GM12873 (cell line): ENCODE measurements at regions not wholly inside any gene's neighbourhood (a gene's known extent, or its start where the extent isn't known, plus 50 kb on each side); places are given as distances from the start of the nearest gene placed in this dataset.

Source experiments
- TF ChIP-seq, protein P1 (sequence below): IDR thresholded peaks from 2 replicates; pipeline ENCODE4 v1.5.1; 2012; ENCODE audit warnings: low read depth, mild to moderate bottlenecking, moderate library complexity, low read length, control low read depth; ENCODE audit not compliant: insufficient read depth; ENCODE audit errors: missing control alignments

DNA sequence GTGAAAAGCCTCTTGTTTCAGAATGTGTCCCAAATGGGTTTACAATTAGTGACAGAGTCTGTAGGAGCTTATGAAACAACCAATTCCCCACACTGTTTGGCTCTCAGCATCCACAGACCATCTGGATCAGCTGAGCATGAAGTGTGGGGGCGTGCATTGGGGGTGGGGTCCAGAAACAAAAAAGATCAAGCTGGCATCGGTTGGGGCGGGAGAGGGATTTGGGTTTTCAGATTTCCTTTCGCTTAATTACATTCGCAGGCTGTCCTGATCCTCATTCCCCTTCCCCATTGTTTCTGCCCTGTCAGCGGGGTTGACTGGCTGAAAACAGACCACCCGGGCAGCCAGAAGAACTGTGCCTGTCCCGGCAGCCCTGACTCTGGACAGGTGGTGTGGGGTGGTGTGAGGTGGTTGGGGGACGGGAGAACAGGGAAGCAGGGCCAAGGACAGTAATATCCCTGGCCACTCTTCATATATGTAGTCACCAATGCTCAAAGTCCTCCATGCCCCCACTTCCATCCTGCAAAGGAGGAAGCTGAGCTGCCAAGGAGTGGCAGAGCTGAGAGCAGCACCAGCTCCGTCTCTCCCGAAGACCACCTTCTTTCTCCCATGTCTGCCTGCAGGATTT is 92.0 kb downstream of the IER5 start:
- TF ChIP-seq, protein P1, sequence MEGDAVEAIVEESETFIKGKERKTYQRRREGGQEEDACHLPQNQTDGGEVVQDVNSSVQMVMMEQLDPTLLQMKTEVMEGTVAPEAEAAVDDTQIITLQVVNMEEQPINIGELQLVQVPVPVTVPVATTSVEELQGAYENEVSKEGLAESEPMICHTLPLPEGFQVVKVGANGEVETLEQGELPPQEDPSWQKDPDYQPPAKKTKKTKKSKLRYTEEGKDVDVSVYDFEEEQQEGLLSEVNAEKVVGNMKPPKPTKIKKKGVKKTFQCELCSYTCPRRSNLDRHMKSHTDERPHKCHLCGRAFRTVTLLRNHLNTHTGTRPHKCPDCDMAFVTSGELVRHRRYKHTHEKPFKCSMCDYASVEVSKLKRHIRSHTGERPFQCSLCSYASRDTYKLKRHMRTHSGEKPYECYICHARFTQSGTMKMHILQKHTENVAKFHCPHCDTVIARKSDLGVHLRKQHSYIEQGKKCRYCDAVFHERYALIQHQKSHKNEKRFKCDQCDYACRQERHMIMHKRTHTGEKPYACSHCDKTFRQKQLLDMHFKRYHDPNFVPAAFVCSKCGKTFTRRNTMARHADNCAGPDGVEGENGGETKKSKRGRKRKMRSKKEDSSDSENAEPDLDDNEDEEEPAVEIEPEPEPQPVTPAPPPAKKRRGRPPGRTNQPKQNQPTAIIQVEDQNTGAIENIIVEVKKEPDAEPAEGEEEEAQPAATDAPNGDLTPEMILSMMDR, result no peak

DNA sequence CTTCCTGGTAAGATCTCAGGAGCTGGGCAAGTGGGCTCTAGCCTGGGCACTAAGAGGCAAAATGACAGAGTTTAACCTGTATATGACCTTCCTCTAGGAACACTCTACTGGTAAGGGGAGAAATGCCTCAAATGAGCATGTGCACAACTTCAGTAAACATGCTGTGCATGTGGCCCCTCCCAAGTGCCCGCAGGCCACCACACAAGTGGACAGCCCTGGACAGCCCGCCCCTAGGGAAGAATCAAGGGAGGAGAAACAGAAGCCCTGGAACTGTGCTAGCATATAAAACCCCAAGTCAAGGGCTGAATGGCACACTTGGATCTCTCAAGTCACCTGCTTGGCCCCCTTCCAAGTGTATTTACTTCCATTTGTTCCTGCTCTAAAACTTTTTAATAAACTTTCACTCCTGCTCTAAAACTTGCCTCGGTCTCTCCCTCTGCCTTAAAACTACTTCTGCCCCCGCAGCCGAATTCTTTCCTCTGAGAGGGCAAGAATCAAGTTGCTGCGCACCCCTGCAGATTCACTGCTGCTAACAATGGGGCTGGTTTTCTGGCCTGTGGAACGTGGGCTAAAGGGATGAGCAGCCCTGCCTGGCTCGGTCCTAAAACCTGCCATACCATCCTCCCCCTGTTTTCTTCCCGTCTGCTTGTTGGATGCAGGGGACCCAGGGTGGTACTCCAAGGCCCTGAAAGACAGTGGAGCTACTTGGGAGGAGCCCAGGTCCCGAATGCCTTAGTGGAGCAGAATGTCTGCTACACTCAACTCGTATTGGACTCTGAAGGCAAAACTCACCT is 93.5 kb downstream of the IER5 start:
- TF ChIP-seq, protein P1, result no peak

DNA sequence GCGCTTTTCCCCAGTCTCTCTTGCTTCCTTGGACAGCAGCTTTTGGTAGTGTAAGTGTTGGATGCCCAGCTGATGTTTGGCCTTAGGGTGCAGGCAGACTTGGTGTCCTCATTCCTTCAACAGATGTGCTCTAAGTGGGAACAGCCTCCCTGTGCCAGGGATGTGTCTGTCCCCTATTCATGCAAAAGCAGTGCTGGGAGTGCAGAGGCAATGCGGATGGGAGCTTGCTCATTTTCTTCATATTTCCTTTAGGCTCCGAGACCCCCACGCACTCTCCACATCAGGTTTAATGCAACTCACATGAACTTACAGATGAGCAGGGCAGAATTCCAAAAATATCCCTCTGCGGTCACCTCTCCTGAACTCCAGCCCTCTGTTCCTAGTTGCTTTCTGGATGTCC is 96.1 kb downstream of the IER5 start:
- TF ChIP-seq, protein P1, result no peak

DNA sequence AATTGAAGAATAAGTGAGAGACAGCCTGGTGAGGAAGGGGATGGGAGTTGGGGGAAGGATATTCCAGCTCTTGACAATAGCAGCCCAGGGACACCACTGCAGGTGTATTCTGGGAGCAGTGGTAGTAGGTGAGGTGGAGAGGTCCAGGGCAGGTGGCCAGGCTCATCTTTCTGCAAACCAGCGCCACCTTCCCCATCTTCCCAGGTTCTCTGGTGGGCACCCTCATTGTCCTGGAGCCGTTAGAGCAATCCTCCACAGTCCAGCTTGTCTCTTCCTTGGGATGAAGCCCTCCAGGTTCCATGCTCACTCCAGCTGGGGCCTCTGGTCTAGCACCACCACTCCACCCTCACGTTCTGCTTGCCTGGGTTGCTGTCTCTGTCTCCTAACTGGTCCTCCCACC is 97.0 kb downstream of the IER5 start:
- TF ChIP-seq, protein P1, result no peak

DNA sequence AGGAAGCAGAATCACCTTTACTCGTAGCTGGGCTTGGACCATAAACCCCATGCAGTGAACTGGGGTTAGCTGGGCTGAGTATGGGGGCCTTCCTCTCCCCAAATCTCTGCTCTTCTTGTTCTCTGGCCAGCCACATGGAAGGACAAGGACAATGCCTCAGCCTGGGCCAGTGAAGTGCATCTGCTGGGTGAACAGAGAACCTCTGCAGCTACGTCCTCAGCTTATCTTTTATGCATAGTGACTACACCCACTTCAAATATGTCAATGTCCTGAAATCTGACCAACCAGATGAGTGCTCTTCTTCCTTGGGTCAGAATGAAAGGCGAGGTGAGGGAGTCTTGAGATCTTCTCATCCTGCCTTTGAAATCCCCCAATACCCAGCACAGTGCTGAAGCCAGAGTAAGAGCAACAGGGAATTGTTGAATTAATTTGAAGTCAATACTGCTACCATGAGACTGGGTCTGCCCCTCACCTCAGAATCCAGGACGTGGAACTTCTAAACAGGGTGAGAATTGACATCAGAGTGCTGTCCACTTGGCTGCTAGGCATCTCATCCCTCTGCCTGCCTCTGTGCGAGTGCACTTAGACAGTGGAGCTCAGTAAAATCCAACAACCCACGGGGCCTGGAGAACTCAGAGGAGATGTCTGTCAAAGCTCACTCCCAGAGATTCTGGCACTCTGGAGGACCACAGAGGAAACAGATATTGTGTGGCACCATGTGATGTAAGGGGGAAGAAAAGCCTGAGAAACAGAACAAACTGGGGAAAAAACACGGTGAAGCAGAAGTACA is 99.0 kb downstream of the IER5 start:
- TF ChIP-seq, protein P1, result no peak

DNA sequence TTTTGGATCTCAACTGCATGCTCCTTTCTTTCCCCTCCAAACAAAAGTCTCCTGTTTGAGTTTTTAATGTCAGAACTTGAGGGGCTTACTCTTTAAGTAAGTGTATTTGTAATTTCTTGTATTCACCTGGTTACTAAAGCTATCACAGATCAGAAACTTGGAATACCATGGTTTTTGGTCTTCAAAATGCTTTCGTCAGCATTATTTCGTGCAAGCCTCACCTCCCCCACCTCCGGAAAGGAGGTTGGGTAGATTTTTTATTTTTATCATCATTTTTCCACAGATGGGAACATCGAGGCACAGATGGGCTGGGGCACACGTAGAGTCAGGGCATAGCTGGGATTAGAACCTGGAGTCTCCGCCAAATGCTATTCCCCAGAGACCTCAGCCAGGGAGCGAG is 100.7 kb downstream of the IER5 start:
- TF ChIP-seq, protein P1, result no peak
